ENCODE measurements at regions not wholly inside any gene's neighbourhood (a gene's known extent, or its start where the extent isn't known, plus 50 kb on each side); places are given as distances from the start of the nearest gene placed in this dataset.

DNA sequence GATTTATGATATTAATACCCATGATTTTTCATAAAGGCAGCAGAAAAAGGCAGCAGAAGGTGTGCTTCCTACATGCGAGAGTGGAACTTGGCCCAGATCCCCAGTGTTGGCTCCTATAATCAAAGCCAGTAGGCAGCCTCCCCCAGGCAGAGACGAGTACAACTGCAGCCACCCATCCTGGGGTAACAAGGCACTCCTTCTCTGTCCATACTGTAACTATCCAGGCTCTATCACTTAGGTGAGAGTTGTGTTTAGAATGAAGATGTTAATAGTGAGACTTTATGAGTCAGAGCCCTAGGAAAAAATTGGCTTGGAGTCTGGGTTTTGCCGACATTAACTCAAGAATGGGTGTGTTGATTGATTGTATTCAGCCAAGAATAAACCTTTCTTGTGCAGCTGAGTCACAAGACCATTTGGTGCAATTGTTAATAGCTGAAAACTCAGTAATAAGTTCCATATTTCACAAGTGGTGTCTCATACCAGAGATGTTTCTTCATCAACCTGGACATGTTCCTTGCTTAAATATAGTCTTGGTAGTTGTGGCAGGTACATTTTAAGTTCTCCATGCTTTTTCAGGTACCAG, 322.3 kb downstream of the DUSP10 start:
- TF ChIP-seq, protein P1, sequence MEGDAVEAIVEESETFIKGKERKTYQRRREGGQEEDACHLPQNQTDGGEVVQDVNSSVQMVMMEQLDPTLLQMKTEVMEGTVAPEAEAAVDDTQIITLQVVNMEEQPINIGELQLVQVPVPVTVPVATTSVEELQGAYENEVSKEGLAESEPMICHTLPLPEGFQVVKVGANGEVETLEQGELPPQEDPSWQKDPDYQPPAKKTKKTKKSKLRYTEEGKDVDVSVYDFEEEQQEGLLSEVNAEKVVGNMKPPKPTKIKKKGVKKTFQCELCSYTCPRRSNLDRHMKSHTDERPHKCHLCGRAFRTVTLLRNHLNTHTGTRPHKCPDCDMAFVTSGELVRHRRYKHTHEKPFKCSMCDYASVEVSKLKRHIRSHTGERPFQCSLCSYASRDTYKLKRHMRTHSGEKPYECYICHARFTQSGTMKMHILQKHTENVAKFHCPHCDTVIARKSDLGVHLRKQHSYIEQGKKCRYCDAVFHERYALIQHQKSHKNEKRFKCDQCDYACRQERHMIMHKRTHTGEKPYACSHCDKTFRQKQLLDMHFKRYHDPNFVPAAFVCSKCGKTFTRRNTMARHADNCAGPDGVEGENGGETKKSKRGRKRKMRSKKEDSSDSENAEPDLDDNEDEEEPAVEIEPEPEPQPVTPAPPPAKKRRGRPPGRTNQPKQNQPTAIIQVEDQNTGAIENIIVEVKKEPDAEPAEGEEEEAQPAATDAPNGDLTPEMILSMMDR (IDR thresholded peaks at IDR 0.05; ENCODE audit: low read depth, low read length), result no peak
- H3K4me3 ChIP-seq (ENCODE audit: low read depth, low read length), result no peak overlapping the region

DNA sequence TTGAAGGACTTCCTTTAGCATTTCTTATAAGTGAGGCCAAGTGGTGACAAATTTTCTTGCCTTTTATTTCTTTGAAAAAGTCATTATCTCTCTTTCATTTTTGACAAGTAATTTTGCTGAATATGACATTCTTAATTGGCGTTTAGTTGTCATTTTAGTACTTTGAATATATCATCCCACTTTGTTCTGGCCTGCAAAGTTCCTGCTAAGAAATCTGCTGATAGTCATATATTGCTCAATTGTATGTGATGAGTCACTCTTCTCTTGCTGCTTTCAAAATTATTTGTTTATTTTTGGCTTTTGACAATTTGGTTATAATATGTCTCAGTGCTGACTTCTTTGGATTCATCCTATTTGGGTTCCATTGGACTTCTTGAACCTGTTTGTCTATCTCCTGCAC, 312.6 kb downstream of the DUSP10 start:
- TF ChIP-seq, protein P1 (IDR thresholded peaks at IDR 0.05; ENCODE audit: low read depth, low read length), result no peak
- no peak overlapping the region for H3K4me3 ChIP-seq (ENCODE audit: low read depth, low read length)

DNA sequence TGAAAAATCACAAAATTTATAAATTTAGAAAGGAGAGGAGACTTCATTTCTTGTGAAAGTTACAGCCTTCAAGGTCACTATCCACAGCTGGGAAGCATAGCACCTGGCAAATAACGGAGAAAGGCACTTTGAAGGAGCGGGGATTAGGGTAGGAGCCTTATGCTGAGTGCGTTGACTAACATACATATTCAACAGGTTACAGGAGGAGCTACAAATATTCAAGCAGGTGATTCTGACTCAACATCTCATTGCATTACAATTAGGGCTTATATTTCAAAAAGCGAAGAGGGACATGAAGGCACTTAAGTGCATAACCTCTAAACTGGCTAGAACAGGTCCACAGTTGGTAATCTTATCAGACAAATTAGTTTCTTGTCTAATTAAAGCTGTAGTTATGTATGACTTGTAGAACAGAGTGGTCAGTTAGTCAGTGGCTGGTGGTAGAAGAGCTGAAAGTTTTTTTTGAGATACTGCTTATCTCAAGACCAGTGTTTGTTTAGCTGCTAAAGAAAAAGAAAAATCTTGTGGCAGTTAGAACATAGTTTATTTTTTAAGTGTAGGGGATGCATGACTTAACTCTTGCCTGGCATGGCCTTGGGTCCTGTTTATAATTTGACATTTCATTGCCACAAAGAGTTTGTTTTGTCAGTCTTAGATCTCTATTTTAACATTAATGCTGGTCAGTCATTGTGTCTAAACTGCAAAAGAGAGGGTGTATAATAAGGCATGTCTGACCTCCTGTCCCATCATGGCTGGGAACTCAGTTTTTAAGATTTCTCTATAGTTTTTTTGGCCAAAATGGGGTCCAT, 311.5 kb downstream of the DUSP10 start:
- H3K4me3 ChIP-seq (ENCODE audit: low read depth, low read length), result no peak overlapping the region
- TF ChIP-seq, protein P1 (IDR thresholded peaks at IDR 0.05; ENCODE audit: low read depth, low read length), result no peak

DNA sequence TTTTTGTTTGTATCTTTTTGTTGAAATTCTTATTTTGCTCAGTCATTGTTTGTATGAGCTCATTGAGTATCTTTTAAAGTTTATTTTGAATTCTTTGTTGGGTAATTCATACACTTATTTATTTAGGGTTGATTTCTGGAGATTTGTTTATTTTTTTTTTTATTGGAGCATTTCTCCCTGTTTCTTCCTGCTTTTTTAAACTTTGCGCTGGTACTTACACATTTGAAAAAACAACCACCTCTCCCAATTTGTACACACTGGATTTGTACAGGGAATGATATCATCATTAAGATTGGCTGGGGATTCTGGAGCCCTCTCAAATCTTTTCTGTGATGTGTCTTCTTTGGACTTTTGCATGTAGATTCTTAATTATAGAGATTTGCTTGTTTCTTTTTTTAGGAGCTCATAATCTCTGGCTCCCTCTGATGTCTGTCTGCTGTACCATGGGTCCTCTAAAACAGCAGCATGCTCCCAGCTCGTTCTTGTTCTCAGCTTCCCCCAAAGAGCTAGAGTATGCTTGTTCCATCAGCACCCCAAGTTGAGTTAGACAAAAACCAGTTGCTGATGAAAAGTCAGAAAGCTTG, 310.7 kb downstream of the DUSP10 start:
- TF ChIP-seq, protein P1 (IDR thresholded peaks at IDR 0.05; ENCODE audit: low read depth, low read length), result no peak
- H3K4me3 ChIP-seq (ENCODE audit: low read depth, low read length), result no peak overlapping the region

DNA sequence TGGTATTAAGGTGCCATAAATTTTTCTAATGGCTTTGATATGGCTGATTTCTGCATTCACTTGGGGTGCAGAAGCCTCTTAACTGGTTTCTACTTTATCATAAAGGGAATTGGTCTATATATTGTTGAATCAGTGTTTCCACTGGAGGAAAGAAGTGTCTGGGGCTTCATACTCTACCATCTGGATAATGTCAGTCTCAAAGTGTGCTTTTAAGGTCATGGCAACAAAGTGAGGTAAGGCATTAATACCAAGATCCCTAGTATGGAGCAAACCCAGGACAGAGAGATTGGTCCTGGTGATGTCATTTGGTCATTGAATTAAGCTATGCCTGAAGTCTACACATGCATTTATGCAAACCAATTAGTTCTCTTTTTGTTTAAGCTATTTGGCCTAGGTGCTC, 309.9 kb downstream of the DUSP10 start:
- TF ChIP-seq, protein P1 (IDR thresholded peaks at IDR 0.05; ENCODE audit: low read depth, low read length), result no peak

DNA sequence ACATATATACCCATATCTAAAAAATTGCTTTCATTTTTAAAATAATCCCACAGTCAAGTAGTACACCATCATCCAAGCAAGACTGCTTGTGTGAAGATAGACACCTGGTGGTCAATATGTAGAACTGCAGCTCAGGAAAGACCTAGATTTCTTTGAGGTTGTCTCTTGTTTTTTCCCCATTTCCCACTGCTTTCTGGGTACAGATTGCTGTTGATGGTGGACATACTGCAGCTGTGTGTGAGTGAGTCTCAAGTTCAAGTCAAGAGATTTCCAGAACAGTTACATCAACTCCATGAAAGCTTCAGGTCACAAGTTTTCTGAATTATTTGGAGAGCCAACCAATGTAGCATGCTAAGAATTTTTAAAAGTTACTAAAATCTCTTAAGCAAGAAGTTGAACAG, 306.4 kb downstream of the DUSP10 start:
- TF ChIP-seq, protein P1 (IDR thresholded peaks at IDR 0.05; ENCODE audit: low read depth, low read length), result peak; percentile 83
- no peak overlapping the region for H3K4me3 ChIP-seq (ENCODE audit: low read depth, low read length)

More for the DNA sequence above, 309.9 kb downstream of the DUSP10 start:
- H3K4me3 ChIP-seq (ENCODE audit: low read depth, low read length), result no peak overlapping the region

DNA sequence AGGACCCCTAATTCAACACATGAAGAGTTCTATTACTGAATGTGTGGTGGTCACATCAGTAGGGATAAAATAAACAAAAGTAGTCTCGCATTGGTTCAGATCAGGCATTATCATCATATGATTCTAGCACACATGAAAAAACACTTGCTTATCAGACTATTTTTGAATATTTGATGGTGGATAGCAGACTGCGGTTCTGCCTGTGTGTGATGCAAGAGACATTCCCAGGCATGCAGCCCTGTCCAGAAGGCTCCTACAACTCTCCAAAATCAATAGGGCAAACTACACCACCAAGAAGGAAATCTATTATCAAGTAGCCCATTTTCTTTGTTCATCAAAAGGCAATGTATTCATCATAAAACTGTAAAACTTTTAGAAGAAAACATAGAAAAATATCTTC, 304.7 kb downstream of the DUSP10 start:
- TF ChIP-seq, protein P1 (IDR thresholded peaks at IDR 0.05; ENCODE audit: low read depth, low read length), result no peak
- H3K4me3 ChIP-seq (ENCODE audit: low read depth, low read length), result no peak overlapping the region
